T-helper 9 cell (primary cell): ENCODE measurements at regions not wholly inside any gene's neighbourhood (a gene's known extent, or its start where the extent isn't known, plus 50 kb on each side); places are given as distances from the start of the nearest gene placed in this dataset.
"Not testable (repeated sequence)": the region's sequence is repeated elsewhere in the genome, so short reads cannot be mapped to it uniquely, and the experiment has no call there.

Source experiments
- DNase-seq: peaks from one replicate; pipeline ENCODE4 v3.0.0-alpha.2; 2020

DNA sequence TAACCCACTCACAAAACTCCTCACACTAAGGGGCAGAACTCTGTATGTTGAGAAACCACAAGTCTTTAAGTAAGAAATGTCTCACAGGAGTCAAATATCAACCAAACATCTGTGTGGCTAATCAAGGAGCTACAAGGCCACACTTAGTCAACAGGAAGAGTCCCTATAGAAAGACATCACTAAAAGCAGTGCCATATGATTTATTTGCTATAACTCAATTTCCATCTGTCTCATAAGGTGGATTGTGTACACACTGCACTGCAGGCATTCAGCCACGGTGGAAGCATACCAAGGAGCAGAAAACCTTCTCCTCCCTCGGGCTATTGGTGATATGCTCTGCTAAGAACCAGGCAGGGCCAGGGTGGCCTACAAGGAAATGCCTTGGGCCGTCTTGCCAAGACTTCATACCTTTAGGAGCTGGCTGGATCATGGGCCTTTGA is 197.6 kb upstream of the CFAP20DC start:
- DNase-seq, result no peak

DNA sequence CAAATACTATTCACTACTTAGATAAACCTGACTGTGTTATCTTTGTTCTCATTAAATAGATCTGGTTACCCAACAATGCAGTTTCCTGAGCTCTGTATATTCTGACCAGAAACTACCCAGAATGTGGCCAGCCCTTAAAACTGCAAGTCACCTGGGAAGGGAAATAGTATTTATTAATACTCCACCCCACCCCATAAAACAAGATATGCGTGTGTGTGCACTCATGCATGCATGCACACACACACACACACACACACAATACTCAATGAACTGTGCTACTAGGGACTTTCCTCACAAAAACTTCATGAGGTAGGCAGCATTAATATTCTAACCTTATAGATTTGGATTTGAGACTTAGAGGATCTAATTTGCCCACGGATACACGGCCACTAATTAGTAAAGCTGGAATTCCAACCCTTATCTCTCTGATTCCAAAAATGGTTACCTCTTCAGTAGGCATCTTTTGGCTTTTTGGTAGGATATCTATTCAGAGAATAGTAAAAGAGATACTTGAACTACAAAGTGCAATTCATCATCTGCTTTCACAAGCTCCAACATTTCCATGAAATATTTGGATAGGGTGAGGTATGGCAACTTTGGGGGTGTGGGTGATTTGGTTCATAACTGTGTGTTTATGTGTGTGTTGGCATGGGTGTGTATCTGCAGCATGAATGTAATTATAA is 197.0 kb upstream of the CFAP20DC start:
- DNase-seq, result no peak

DNA sequence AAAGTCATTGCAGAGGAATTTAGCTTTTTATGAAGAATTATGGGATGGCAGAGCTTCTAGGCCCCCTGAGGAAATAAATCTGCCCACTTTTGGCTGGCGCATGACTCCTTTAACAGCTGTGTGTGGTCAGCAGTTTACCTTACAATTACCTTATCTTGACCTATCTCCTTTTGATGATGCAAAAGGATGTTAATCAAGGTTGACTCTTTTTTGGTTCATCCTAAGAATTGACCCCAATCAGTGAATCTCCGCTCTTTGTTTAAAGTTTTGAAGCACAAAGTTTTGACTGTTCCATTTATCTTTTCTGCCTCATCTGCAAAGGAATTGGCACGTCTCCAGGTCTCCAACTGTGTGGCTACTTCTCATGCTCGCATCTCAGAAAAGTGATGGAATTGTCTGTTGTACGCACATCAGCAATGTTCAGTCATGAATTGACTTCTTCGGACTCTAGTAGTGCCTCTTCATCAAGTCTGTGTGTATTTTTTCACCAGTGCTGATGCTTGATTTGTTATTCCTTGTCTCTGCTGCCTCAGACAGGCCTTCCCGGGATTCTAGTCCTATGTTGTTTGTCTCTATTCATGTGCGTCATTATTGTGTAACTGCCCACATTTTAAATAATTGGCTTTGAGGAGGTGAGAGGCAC is 196.2 kb upstream of the CFAP20DC start:
- DNase-seq, result no peak

DNA sequence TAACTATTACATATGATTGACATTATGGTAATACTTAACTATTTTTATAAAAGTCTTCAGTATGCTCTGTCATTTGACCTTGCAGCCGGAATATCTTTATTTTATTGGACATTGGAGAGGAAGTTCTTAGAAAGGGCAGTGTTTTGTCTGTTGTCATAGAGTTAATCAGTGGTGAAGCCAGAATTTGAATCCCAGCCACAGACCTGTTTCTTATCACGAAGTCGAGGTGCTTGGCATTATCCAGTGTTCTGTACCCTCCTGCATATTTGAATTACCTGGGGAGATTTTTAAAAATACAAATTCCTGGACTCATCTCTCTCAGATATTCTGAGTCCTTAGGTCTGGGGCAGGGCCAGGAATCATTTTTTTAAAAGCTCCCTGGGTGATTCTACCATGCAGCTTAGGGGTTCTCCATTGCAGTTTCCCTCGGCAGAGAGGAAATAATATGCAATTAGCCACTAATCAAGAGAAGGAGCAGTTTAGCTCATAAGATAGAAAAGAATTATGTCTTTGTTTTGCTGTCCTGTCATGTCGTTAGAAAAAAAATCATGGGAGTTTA is 195.6 kb upstream of the CFAP20DC start:
- DNase-seq, result no peak

DNA sequence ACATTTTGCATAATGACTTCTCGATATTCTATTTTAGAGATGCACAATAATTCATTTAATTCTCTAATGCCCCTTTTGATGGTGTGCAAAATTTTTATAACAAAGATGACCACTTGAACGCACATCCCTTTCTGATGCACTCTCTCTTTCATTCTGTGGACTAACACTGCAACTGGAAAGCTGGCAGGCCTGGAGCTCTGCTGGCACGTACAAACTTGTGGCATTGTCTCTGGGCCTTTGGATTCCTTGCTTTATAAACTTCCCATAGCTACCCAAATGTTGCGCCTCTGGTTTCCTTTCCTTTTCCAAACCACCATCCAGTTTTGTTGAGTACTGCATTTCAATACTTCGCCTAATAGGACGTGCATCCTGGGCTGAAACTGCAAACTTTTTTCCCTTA is 194.5 kb upstream of the CFAP20DC start:
- DNase-seq, result no peak

DNA sequence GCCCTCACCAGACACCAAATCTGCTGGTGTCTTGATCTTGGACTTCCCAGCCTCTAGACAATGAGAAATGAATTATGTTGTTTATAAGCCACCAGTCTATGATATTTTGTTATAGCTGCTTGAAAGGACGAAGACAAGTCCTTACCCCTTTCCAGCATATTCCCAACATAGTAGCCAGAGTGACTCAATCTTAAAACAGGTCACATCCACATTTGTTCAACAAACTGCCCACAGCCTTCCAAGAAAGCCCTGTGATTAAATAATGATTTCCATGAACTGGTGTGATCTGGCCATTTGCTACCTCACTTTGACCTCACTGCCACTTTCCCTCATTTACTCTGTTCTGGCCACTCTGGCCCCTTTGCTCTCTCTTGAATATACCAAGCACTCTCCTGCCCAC is 193.7 kb upstream of the CFAP20DC start:
- no peak for DNase-seq

DNA sequence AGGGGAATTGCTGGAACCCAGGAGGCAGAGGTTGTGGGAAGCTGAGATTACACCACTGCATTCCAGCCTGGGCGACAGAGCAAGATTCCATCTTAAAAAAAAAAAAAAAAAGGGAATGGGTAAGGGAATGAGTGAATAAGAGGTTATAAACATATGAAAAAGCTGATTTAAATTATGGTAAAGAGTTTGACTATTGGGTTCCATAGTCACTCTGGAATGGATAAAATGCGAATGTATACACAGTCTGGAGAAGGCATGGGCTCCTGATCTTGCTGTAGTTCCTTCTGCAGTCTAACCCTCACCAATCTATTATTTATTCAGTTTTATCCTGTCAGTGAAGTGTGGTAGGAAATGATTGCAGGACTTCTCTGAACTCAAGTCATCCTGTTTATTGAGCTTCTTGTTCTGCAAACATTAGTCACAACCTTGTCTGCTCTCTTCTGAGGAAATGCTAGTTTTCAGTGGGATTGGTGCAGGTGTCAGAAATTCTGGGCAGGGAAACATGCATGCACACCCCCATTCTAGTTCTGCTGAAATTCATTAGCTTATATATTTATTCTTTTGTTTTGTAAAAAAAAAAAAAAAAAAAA is 190.9 kb upstream of the CFAP20DC start:
- DNase-seq, result no peak

DNA sequence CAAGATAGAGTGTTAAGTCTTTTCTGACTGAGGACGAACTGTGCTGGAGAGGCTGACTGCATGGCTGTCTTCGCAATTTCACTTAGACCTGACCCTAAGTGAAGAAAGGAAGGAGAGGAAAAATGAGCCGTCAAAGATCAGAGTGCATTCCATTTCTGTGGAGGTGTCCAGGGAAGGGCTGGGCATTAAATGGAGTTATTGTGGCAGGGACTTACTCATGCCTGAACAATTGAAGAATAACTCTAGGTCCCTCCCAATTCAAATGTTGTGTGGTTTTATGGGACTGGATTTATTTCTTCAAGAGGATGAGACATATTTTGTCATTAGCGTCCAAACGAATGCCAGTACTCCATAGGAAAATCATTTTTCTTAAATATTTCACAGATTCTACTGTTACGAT is 187.3 kb upstream of the CFAP20DC start:
- DNase-seq, result no peak

DNA sequence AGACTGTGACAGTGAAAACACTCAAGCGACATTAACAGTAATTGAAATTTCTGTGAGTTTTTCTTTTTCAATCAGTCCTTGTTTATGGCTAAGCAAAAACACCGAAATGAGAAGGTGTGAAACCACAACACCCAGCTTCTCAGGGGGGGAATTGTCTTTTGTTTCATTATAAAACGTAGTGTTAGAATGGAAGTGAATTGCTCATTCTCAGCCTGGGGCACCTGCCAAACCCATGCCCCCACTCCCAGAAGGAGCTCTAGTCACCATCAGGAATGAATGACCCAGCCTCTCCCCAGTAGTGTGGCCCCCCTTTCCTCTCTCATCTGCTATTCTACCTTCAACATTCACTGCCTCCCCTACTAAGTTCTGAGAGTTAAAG is 185.8 kb upstream of the CFAP20DC start:
- DNase-seq, result no peak

DNA sequence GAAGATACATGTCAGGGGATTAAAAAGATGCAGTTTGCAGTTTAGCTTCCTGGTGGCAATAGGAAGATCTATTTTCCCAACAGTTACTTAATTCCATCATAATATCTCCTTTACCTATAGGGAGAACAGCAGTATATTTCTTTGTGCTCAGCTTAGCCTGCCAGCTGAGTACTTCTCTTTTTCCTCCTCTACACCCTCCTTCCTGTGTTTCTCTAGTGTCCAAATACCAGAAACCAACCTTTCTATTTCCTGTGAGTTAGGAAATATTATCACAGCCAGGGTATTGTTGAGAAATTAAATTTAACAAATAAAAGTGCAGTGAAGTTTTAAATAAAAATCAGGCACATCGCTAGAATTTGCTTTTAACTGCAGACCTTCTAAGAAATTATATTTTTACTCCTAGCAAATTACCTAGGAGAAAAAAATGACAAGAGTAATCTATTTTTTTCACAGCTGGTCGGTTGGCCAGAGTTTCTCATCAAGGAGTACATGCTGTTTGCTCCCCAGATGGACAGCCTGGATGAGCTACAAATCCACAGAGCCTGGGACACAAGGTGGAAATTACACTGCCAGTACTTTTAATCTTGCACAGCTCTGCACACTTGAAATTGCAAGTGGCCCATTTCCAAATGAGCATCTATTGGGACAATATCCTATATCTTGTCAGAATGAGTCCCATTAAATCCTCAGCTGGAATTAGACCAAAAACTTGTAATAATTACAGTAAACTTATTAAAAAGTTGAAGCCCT is 185.2 kb upstream of the CFAP20DC start:
- no peak for DNase-seq

DNA sequence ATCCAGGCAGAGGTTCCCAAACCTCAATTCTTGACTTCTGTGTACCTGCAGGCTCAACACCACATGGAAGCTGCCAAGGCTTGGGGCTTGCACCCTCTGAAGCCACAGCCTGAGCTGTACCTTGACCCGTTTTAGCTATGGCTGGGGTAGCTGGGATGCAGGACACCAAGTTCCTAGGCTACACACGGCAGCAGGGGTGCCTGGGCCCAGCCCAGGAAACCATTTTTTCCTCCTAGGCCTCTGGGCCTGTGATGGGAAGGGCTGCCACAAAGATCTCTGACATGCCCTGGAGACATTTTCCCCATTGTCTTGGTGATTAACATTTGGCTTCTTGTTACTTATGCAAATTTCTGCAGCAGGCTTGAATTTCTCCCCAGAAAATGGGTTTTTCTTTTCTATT is 180.6 kb upstream of the CFAP20DC start:
- not testable (repeated sequence) for DNase-seq

DNA sequence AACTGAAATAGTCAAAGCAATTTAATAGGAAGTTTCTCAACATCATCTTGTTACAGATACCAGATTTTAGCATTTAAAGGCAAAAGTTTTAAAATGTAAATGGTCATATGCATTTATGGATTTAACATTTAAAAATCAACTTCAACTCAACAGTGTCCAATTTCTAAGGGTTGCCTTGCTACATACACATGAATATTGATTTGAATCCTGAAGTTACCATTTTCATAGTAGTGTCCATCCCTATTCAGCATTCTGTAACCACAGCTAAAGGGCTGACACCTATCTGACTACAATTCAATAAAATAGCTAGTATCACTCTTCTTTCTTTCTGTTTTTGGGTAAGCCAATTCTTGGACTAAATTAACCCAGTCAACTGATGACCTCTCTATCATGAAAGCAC is 164.0 kb upstream of the CFAP20DC start:
- no peak for DNase-seq

DNA sequence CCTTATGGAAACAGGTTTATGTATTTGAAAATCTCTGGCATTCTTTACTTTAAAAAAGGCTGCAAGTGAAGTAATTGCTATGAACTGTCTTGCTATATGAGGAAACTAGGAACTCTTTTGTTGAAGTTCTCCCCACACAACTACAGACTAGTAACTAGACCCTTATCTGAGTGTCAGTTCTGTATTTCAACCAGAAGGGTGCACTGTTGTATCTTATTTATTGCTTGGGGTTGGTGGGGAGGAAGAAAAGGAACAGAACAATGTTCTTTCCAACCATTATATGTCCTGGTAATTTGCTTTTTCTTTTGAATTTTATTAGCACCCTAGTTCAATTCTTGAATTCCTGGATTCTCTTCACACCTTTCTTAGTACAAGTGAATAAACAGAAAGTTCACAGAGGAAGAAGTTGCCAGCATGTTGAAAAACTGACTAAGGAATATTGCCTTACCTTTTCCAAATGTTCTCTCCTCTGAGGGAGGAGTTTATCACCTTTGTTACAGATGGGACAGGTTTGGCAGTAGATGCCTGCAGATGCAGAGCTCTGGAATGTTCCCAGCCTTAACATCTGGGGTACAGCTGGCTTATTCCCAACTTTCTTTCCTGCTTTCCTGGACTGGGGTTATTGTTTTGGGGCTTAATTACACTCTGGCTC is 162.4 kb upstream of the CFAP20DC start:
- no peak for DNase-seq

DNA sequence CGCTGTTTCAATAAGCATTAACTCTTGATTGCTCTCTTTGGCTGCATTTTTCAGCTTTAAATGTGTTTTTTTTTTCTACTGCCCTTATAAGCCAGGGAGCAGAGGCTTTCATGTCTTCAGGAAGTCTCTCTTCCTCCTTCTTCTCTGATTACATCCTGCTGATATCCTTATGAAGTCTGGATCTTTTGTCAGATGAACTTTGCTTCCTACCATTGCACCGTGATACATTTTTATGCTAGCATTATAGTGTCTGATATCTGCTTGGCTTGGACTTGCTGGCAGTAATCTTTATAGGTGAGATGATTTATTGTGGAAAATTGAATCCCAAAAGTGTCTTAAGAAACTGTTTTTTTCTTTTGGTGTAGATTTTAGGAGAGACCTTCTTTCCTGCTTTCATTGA is 160.4 kb upstream of the CFAP20DC start:
- no peak for DNase-seq

DNA sequence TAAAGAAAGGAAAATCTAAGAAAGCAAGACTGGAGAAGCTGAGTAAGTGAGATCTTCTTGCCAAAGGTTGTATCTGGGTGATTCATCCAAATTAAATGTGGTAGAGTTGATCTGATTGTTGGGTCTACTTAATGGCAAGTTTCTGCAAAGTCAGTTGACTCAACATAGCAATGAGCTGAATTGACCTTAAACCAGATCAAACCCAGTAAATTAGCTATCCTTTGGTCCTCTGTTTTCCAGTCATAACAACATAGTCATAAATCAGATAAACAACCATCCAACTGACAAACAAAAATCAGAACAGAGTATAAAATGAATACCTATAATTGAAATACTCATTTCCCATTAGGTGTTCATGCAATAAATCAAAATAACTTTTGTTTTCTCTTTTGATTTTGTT is 142.6 kb upstream of the CFAP20DC start:
- DNase-seq, result no peak

DNA sequence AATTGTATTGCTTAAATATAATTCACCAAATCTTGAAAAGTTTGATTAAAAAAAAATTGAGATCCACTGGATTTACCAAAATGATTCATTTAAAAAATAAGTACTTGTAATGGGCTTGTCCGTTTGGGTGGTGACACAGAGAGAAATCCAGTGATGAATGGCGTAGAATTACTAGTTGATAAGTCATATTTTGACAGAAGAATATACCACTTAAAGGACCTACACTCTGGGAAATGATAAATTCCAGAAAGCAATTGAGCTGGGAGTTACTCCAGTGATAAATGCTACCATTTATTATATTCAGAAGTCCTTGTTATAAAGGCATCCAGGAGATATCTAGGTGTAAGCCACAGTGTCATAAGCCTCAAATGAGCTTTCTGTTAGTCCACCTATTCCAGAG is 141.8 kb upstream of the CFAP20DC start:
- no peak for DNase-seq

DNA sequence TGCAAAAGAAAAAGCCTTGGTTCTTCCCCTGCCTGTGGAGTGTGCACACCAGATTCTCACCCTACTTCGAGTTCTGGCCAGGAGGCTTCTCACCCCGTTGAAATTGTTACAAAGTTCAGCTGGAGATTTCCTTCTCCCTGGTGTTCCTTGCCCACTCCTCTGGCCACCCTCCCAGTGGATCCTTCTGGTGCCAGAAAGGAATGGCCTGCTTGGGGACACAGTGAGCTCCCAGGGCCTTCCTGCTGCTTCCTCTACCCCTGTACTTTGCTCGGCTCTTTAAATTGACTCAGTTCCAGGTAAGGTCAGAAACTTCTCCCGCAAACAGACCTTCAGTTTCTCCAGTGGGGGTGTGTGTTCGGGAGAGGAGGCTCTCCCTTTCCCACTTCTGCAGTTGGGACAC is 140.1 kb upstream of the CFAP20DC start:
- no peak for DNase-seq

DNA sequence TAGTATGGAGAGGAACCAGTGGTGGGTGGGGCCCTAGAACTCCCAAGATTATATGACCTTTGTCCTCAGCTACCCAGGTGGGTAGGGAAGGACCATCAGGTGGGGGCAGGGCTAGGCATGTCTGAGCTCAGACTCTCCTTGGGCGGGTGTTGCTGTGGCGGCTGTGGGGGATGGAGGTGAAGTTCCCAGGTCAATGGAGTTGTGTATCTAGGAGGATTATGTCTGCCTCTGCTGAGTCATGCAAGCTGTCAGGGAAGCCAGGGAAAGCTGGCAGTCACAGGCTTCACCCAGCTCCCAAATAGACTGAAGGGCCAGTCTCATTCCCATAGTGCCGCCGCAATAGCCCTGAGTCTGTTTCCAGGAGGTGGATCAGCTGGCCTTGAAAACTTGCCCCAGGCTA is 139.7 kb upstream of the CFAP20DC start:
- DNase-seq, result no peak

DNA sequence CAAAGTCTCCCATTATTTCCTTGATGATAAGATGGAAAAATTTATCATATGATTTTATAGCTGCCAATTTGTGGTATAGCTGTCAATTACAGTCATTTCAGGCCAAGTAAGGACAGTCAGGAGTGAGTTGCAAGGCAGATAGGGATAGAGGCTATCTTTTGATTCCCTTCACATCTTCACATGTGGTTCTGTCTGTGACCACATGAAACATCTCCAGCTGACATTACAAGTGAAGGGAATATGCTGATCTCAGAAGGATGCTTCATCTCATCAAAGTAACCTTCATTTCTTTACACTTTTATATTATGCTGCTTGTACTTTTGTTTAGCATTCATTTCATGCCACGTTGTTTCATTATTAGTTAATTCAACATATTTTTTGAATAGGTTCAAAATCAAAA is 136.9 kb upstream of the CFAP20DC start:
- DNase-seq, result no peak

DNA sequence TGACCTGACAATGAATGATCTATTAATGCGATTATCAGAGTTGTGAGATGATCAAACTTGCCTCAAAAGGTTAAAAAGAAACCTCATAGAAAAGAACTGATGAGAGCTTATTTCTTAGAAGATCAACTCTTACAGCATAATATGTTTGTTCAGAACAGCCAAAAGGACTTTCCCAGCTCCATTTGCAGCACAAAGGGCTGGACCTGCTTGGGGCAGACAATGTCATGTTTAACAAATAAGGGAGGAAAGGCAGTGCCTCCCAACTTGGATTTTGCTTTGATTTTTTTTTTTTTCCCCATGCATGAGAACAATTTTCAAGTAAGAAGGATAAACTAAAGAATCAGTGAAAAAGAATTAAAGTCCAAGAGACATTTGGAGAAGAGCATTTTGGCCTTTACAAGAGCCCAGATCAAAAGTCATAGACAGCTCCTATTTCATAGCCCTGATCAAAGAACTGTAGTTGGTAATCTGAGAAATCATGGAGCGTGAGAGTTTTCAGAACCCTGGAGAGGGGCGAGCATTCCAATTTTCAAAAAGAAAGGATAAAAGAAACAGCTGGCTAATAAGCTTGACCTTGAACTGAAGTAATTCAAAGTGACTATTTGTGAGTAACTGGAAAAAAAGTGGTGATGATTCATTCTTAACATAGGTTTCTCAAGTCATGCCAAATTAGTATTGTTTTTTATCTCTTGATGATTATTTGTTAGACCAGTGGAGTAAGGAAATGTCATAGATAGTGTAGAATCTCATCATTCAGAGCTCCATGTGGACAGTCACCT is 136.0 kb upstream of the CFAP20DC start:
- no peak for DNase-seq

DNA sequence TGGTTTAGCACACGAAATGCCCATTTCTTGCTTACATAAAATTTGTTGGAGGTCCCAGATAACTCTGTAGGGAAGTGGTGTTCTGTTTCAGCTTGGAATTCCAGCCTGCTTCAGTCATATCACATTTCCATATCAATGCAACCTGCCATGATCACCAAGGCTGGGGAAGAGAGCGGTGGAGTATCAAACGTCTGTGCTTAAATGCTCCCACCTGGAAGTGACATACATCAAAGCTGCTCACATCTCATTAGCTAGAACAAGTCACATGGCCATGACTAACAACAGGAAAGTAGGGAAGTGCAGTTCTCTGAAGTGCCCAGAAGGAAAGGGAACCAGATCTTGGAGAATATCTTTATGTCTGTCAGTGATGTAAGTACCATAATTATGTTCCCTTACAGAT is 130.2 kb upstream of the CFAP20DC start:
- no peak for DNase-seq

DNA sequence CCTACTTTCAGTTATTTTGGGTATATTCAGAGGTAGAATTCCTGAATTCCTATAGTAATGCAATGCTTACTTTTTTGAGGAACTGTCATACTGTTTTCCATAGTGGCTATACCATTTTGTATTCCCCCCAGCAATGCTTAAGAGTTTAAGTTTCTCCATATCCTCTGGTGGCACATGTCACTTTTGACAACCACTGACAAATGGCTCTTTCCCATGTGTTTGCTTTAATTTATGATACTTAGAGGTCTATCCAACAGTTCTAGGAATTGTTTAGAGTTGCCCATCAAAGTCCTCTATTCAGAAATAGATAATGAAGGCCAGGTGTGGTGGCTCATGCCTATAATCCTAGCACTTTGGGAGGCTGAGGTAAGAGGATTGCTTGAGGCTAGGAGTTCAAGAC is 128.9 kb upstream of the CFAP20DC start:
- DNase-seq, result no peak
